Smooth muscle cell (in vitro differentiated cells): ENCODE measurements at regions not wholly inside any gene's neighbourhood (a gene's known extent, or its start where the extent isn't known, plus 50 kb on each side); places are given as distances from the start of the nearest gene placed in this dataset.

Source experiments
- DNase-seq: peaks from one replicate; lab custom pipeline; 2025; ENCODE audit not compliant: unreplicated experiment; lab: John Stamatoyannopoulos, UW
- H2AFZ ChIP-seq: fragments of 200-600 bp; sonication (generic); 2 replicates; pipeline ENCODE4 v1.6.0; 2016; ENCODE audit warnings: antibody characterized with exemption, low read depth, mild to moderate bottlenecking
- H3F3A ChIP-seq: fragments of 200-600 bp; sonication (generic); 2 replicates; pipeline ENCODE4 v1.6.0; 2017; ENCODE audit warnings: antibody characterized with exemption, low read depth
- H3K27ac ChIP-seq: fragments of 200-600 bp; sonication (generic); 2 replicates; pipeline ENCODE4 v1.5.1; 2016; ENCODE audit warnings: low read depth, mild to moderate bottlenecking
- H3K27me3 ChIP-seq: fragments of 200-600 bp; sonication (generic); 2 replicates; pipeline ENCODE4 v1.6.1; 2016; ENCODE audit warnings: low read depth, mild to moderate bottlenecking
- H3K36me3 ChIP-seq: fragments of 200-600 bp; sonication (generic); 2 replicates; pipeline ENCODE4 v1.5.1; 2016; ENCODE audit warnings: low read depth
- H3K4me1 ChIP-seq: fragments of 200-600 bp; sonication (generic); 2 replicates; pipeline ENCODE4 v1.5.1; 2016; ENCODE audit warnings: low read depth
- H3K4me2 ChIP-seq: fragments of 200-600 bp; sonication (generic); 2 replicates; pipeline ENCODE4 v1.6.0; 2016; ENCODE audit warnings: mild to moderate bottlenecking
- H3K4me3 ChIP-seq: fragments of 200-600 bp; sonication (generic); 2 replicates; pipeline ENCODE4 v1.5.1; 2016; ENCODE audit warnings: mild to moderate bottlenecking
- H3K79me2 ChIP-seq: fragments of 200-600 bp; sonication (generic); 2 replicates; pipeline ENCODE4 v1.6.0; 2016; ENCODE audit warnings: low read depth, mild to moderate bottlenecking
- H3K9ac ChIP-seq: fragments of 200-600 bp; sonication (generic); 2 replicates; pipeline ENCODE4 v1.6.0; 2016; ENCODE audit warnings: low read depth
- H3K9me3 ChIP-seq: fragments of 200-600 bp; sonication (generic); replicated peaks from 2 replicates; pipeline ENCODE4 v1.5.1; 2016; ENCODE audit warnings: low read depth
- H4K20me1 ChIP-seq: fragments of 200-600 bp; sonication (generic); 2 replicates; pipeline ENCODE4 v1.6.0; 2016; ENCODE audit warnings: low read depth
- WGBS: methylation state at CpG from one replicate; pipeline ENCODE4 v1.1.7; 2016; ENCODE audit warnings: low lambda C conversion rate; 5-methylcytosine and 5-hydroxymethylcytosine counted together
- TF ChIP-seq, protein P1 (sequence below): fragments of 200-600 bp; sonication (generic); IDR thresholded peaks from 2 replicates; pipeline ENCODE4 v1.5.1; 2017; ENCODE audit warnings: borderline replicate concordance, mild to moderate bottlenecking, antibody characterized with exemption; ENCODE audit not compliant: insufficient read depth, poor library complexity, severe bottlenecking

DNA sequence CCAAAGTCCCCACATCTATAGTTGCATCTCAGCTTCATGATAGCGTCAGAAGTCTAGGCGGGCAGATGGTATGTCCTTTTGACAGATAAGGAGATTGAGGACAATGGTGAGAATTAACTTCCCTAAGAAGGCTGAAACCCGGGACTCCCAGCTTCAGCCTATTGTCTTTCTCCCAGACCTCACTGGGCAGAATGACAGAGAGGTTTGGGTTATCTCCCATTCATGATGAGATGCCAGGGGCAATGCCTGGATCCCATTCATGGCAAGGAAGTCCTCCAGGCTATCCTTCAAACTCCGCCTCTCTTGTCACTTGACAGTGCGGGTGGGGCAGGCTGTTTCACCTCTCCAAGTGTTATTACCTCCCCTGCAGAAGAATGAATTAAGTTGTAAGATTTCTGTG, 100.3 kb downstream of the IRX5 start:
- Histone ChIP-seq H3K4me2 (no peak overlapping the region), H3K27ac (no peak overlapping the region), H4K20me1 (no peaks in the 10 kb centered on the region), H3K27me3 (no peaks in the 10 kb centered on the region), H3K79me2 (no peaks in the 10 kb centered on the region), H3F3A (no peaks in the 10 kb centered on the region), H3K4me3 (no peak overlapping the region), H2AFZ (no peak overlapping the region), H3K36me3 (no peaks in the 10 kb centered on the region), H3K9ac (no peak overlapping the region), H3K4me1 (no peaks in the 10 kb centered on the region), H3K9me3 (no peaks in the 10 kb centered on the region)
- DNase-seq = no peak
- TF ChIP-seq, protein P1, sequence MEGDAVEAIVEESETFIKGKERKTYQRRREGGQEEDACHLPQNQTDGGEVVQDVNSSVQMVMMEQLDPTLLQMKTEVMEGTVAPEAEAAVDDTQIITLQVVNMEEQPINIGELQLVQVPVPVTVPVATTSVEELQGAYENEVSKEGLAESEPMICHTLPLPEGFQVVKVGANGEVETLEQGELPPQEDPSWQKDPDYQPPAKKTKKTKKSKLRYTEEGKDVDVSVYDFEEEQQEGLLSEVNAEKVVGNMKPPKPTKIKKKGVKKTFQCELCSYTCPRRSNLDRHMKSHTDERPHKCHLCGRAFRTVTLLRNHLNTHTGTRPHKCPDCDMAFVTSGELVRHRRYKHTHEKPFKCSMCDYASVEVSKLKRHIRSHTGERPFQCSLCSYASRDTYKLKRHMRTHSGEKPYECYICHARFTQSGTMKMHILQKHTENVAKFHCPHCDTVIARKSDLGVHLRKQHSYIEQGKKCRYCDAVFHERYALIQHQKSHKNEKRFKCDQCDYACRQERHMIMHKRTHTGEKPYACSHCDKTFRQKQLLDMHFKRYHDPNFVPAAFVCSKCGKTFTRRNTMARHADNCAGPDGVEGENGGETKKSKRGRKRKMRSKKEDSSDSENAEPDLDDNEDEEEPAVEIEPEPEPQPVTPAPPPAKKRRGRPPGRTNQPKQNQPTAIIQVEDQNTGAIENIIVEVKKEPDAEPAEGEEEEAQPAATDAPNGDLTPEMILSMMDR = no peak
- 77% methylated on average over 5 of the region's 5 CpGs for WGBS

DNA sequence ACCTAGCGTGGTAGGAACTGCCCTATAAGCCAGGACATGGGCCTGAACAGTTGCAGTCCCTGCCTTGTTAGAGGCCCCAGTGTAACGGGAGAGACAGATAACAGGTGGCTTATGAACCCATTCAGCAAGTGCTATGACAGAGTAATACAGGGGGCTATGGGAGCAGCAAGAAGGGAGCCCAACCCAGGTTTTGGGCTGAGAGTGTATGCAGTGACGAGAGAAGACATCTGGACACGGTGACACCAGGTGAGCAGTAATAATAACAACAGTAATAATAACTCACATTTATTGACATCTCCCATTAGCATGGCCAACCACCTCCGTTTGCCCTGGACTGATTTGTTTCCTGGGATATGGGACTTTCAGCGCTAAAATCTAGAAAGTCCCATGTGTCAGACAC, 100.8 kb downstream of the IRX5 start:
- H4K20me1 ChIP-seq = no peaks in the 10 kb centered on the region
- H3K79me2 ChIP-seq = no peaks in the 10 kb centered on the region
- H3K4me3 ChIP-seq = no peak overlapping the region
- no peak overlapping the region for H3K9ac ChIP-seq
- no peaks in the 10 kb centered on the region for H3K27me3 ChIP-seq
- no peak overlapping the region for H2AFZ ChIP-seq
- DNase-seq = no peak
- H3K36me3 ChIP-seq = no peaks in the 10 kb centered on the region
- WGBS = 92% methylated on average over 6 of the region's 6 CpGs
- TF ChIP-seq, protein P1 = no peak
- no peaks in the 10 kb centered on the region for H3F3A ChIP-seq
- H3K27ac ChIP-seq = no peak overlapping the region
- no peak overlapping the region for H3K4me2 ChIP-seq
- no peaks in the 10 kb centered on the region for H3K9me3 ChIP-seq
- H3K4me1 ChIP-seq = no peaks in the 10 kb centered on the region

DNA sequence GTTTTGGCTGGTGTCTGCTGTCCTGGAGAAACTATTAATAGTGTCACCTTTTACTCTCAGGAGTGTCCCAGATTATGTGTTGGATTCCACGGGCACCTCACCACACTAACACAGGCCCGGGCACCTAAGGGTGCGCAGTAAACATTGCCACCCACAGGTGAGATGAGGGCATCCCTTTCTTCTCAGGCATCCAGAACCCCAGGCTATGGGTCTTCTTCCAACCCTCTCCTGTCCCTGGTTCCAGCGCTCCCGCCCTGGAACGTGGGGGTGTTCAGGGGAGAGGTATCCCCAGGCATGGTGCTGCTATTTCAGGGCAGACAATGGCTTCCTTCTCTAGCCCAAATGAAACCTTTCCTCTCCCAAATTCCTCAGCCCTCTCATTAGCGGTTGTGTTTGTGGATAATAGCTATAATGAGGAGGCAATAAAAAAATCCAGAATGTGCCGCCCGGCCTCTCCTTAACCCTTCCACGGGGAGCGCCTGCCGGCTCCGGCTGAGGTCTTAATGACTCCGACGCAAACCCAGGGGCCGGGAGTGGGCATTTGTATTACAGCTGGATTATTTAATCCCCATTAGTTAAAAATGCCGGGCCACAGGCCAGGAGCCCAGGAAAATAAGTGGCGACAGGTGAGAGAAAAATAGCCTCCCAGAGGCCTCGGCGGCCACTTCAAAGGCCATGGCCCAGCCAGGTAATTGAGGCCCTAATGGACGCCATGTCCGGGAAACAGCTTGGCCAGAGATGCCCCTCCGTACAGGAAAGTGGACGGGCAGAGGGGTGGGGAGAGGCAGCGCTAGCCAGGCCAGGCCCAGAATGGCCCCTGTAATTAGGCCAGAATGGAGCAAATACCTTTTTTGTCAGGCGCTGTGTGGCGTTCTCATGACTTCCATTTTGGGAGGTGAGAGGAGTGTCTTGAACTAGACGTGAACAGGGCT, 102.8 kb downstream of the IRX5 start:
- Histone ChIP-seq H3F3A (no peaks in the 10 kb centered on the region), H4K20me1 (no peaks in the 10 kb centered on the region), H3K4me3 (no peak overlapping the region), H3K79me2 (no peaks in the 10 kb centered on the region), H3K27me3 (no peaks in the 10 kb centered on the region), H3K9me3 (no peaks in the 10 kb centered on the region), H3K27ac (no peak overlapping the region), H2AFZ (no peak overlapping the region), H3K9ac (no peak overlapping the region), H3K4me2 (no peak overlapping the region), H3K36me3 (no peaks in the 10 kb centered on the region), H3K4me1 (no peaks in the 10 kb centered on the region)
- WGBS = 84% methylated on average over 28 of the region's 28 CpGs
- DNase-seq = no peak
- TF ChIP-seq, protein P1 = no peak

DNA sequence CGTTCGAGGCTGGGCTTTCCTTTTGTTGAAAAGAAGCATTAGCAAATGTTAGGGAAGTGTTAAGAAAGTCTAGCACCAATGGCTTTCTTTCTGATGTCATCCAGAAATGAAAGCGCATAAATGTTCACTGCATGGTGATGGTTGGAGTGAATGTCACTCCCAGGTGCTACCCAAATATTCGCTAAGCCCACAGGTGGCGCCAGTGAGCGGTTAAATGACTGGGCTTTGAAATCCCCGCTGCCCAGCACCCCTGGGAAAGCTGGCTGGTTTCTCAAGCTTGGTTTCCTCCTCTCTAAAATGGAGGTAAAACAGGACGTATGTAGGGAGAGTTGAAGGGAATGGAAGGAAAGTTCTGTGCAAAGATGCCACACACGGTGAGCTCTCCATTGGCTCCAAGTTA, 104.4 kb downstream of the IRX5 start:
- Histone ChIP-seq H3F3A (no peaks in the 10 kb centered on the region), H4K20me1 (no peaks in the 10 kb centered on the region), H3K27ac (no peak overlapping the region), H3K4me2 (no peak overlapping the region), H3K9ac (no peak overlapping the region), H3K4me3 (no peak overlapping the region), H3K79me2 (no peaks in the 10 kb centered on the region), H3K27me3 (no peaks in the 10 kb centered on the region), H3K9me3 (no peaks in the 10 kb centered on the region), H3K4me1 (no peaks in the 10 kb centered on the region), H2AFZ (no peak overlapping the region), H3K36me3 (no peaks in the 10 kb centered on the region)
- DNase-seq = no peak
- TF ChIP-seq, protein P1 = peak; percentile 47
- 24% methylated on average over 9 of the region's 9 CpGs for WGBS
